ENCODE measurements at regions not wholly inside any gene's neighbourhood (a gene's known extent, or its start where the extent isn't known, plus 50 kb on each side); places are given as distances from the start of the nearest gene placed in this dataset.
"Not testable (repeated sequence)": the region's sequence is repeated elsewhere in the genome, so short reads cannot be mapped to it uniquely, and the experiment has no call there.

DNA sequence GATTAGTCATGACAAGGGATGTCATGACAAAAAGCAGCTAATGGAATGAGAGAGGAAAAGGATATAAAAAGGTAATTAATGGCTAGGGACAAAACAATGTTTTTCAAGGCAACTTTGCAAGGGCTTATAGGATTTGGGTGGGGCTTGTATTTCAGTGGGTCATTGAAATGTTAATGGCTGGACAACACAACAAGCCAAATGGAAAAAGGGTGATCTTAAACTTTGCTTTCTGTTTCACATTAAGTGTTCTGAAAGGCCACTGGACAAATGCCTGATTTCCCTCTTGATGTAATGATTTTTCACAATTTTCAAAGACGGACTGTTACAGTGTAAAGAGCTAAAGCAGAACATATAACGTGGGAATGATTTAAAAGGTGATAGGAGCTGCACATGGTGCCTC is 345.0 kb downstream of the TUSC7 start:
- intact Hi-C loops (cut with micrococcal nuclease; ENCODE audit: unreplicated experiment) = no loop called here
- TF ChIP-seq, protein P1, sequence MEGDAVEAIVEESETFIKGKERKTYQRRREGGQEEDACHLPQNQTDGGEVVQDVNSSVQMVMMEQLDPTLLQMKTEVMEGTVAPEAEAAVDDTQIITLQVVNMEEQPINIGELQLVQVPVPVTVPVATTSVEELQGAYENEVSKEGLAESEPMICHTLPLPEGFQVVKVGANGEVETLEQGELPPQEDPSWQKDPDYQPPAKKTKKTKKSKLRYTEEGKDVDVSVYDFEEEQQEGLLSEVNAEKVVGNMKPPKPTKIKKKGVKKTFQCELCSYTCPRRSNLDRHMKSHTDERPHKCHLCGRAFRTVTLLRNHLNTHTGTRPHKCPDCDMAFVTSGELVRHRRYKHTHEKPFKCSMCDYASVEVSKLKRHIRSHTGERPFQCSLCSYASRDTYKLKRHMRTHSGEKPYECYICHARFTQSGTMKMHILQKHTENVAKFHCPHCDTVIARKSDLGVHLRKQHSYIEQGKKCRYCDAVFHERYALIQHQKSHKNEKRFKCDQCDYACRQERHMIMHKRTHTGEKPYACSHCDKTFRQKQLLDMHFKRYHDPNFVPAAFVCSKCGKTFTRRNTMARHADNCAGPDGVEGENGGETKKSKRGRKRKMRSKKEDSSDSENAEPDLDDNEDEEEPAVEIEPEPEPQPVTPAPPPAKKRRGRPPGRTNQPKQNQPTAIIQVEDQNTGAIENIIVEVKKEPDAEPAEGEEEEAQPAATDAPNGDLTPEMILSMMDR (IDR thresholded peaks at IDR 0.05; ENCODE audit: insufficient read depth in 1 of 2, low read depth in 1 of 2, low read length in 1 of 2, severe bottlenecking in 1 of 2, unreplicated experiment in 1 of 2) = no peak
- Mint-ChIP-seq H3K27me3 (ENCODE audit: insufficient read depth, unreplicated experiment) (peaks cover 3% of the 10 kb centered on the region), H3K4me3 (ENCODE audit: unreplicated experiment) (no peak overlapping the region), H3K27ac (ENCODE audit: unreplicated experiment) (no peak overlapping the region), H3K4me1 (ENCODE audit: low read depth, unreplicated experiment) (no peaks in the 10 kb centered on the region), H3K36me3 (ENCODE audit: insufficient read depth, unreplicated experiment) (no peaks in the 10 kb centered on the region), H3K9me3 (ENCODE audit: unreplicated experiment) (no peaks in the 10 kb centered on the region)
- DNase-seq = no peak
- CTCF ChIA-PET = no interaction called here
- Histone ChIP-seq H3K27me3 (replicated peaks; ENCODE audit: control insufficient read depth, insufficient read depth, low read length) (no peaks in the 10 kb centered on the region), H3K4me3 (ENCODE audit: low read depth, low read length) (no peak overlapping the region), H3K9me3 (no peaks in the 10 kb centered on the region), H3K36me3 (ENCODE audit: control insufficient read depth, insufficient read depth, low read length) (no peaks in the 10 kb centered on the region), H3K4me1 (no peaks in the 10 kb centered on the region)
- no TSS peak for BruUV-seq (replicated peaks)
- POLR2A ChIA-PET = no interaction called here

DNA sequence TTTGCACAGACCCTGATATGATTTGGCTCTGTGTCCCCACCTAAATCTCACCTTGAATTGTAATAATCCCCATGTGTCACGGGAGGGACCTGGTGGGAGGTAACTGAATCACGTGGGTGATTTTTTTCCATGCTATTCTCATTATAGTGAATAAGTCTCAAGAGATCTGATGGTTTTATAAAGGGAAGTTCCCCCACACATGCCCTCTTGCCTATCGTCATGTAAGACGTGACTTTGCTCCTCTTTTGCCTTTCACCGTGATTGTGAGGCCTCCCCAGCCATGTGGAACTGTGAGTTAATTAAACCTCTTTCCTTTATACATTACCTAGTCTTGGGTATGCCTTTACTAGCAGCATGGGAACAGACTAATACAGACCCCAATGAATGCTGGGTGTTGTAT is 347.4 kb downstream of the TUSC7 start:
- not testable (repeated sequence) for H3K27ac Mint-ChIP-seq (ENCODE audit: unreplicated experiment); H3K4me1 ChIP-seq

DNA sequence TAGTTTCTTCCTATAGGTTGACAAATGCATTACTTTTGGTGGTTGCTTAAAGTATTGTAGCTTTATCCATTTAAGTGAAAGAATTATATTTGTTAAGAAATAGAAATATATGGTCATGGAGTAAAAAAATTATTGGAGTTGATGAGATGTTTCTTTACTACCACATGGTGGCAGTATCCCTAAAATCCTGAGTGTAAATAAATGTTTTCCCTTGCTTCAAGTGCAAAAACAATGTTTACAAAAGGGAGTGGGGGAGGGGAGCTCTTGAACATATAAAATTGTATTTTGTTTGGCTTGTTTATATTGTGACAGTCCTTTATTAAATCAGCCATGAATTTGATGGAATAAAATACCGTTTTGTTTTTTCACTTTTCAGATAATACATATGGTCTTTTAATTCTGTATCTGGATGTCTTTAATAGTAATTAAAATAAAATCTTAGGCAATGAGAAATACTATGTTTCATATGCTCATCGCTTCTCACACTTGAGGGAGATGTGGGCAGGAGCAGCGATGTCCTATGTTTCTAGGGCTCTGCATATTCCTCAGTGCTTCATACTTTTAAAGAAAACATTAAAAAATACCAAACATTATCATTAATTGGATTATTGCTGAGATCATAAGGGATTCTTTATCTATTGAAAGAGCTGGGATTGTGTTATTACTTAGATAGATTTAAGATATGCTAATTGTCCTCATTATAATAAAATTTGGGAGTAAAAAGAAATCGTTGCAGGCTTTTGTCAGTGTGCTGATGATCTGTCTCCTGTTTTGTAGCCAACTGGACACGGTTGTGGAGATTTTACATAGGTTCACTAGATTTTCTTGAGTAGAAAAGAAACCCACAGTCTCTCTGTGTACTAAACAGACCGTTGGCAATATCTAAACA is 349.7 kb downstream of the TUSC7 start:
- Histone ChIP-seq H3K27me3 (replicated peaks; ENCODE audit: control insufficient read depth, insufficient read depth, low read length) (no peaks in the 10 kb centered on the region), H3K4me3 (ENCODE audit: low read depth, low read length) (no peak overlapping the region), H3K4me1 (0 out of 2 replicates have a peak, but pooled peaks cover 3% of the 10 kb centered on the region), H3K9me3 (no peaks in the 10 kb centered on the region), H3K36me3 (ENCODE audit: control insufficient read depth, insufficient read depth, low read length) (no peaks in the 10 kb centered on the region)
- H3K27me3 Mint-ChIP-seq (ENCODE audit: insufficient read depth, unreplicated experiment) = peaks cover 3% of the 10 kb centered on the region
- H3K4me1 Mint-ChIP-seq (ENCODE audit: low read depth, unreplicated experiment) = no peaks in the 10 kb centered on the region
- POLR2A ChIA-PET = no interaction called here
- H3K4me3 Mint-ChIP-seq (ENCODE audit: unreplicated experiment) = no peak overlapping the region
- H3K36me3 Mint-ChIP-seq (ENCODE audit: insufficient read depth, unreplicated experiment) = no peaks in the 10 kb centered on the region
- H3K9me3 Mint-ChIP-seq (ENCODE audit: unreplicated experiment) = no peaks in the 10 kb centered on the region
- intact Hi-C loops (cut with micrococcal nuclease; ENCODE audit: unreplicated experiment) = loop anchor here (1.0 to 2.0 kb wide), 2 partner anchors 133 to 296 kb away; no protein-coding TSS in a partner anchor
- peak in 1 of 2 experiments; percentile 3 for DNase-seq
- CTCF ChIA-PET = interaction anchor here (0.8 to 1.2 kb wide), 2 partner anchors 9 to 466 kb away, joined by 3 to 9 read pairs; no protein-coding TSS in a partner anchor
- TF ChIP-seq, protein P1 (IDR thresholded peaks at IDR 0.05; ENCODE audit: insufficient read depth in 1 of 2, low read depth in 1 of 2, low read length in 1 of 2, severe bottlenecking in 1 of 2, unreplicated experiment in 1 of 2) = peak; percentile 17 to 36
- no TSS peak for BruUV-seq (replicated peaks)
- H3K27ac Mint-ChIP-seq (ENCODE audit: unreplicated experiment) = no peak overlapping the region

More for the DNA sequence above, 347.4 kb downstream of the TUSC7 start:
- POLR2A ChIA-PET; H3K36me3 Mint-ChIP-seq (ENCODE audit: insufficient read depth, unreplicated experiment); CTCF ChIA-PET; H3K4me1 Mint-ChIP-seq (ENCODE audit: low read depth, unreplicated experiment); intact Hi-C loops (cut with micrococcal nuclease; ENCODE audit: unreplicated experiment); H3K9me3 Mint-ChIP-seq (ENCODE audit: unreplicated experiment); H3K27me3 Mint-ChIP-seq (ENCODE audit: insufficient read depth, unreplicated experiment); H3K4me3 ChIP-seq (ENCODE audit: low read depth, low read length); BruUV-seq (replicated peaks); H3K36me3 ChIP-seq (ENCODE audit: control insufficient read depth, insufficient read depth, low read length); H3K4me3 Mint-ChIP-seq (ENCODE audit: unreplicated experiment); DNase-seq; H3K9me3 ChIP-seq; H3K27me3 ChIP-seq (replicated peaks; ENCODE audit: control insufficient read depth, insufficient read depth, low read length): not testable (repeated sequence)
